ENCODE measurements at regions not wholly inside any gene's neighbourhood (a gene's known extent, or its start where the extent isn't known, plus 50 kb on each side); places are given as distances from the start of the nearest gene placed in this dataset.

- Histone ChIP-seq H3K36me3 (ENCODE audit: control insufficient read depth, insufficient read depth, low read length) (no peaks in the 10 kb centered on the region), H3K27me3 (ENCODE audit: control insufficient read depth, insufficient read depth, low read length) (no peaks in the 10 kb centered on the region), H3K4me3 (ENCODE audit: low read depth, low read length) (no peak overlapping the region)
- no peak for FAIRE-seq
- no peak for DNase-seq (ENCODE audit: low read depth)
- TF ChIP-seq CTCF (IDR thresholded peaks at IDR 0.05; ENCODE audit: insufficient read depth, low read length, severe bottlenecking), result no peak
Measured at GRCh38 chr18:64248836-64249235, 99.9 kb upstream of the LINC00305 start.

- Histone ChIP-seq H3K4me3 (ENCODE audit: low read depth, low read length) (no peak overlapping the region), H3K36me3 (ENCODE audit: control insufficient read depth, insufficient read depth, low read length) (no peaks in the 10 kb centered on the region), H3K27me3 (ENCODE audit: control insufficient read depth, insufficient read depth, low read length) (no peaks in the 10 kb centered on the region)
- FAIRE-seq (no peak), DNase-seq (ENCODE audit: low read depth) (peak; percentile 1)
- TF ChIP-seq CTCF (IDR thresholded peaks at IDR 0.05; ENCODE audit: insufficient read depth, low read length, severe bottlenecking), result no peak
Measured at GRCh38 chr18:64245126-64245861, 96.4 kb upstream of the LINC00305 start.

GRCh38 chr18:64244571-64244970, 95.7 kb upstream of the LINC00305 start:
- TF ChIP-seq CTCF (IDR thresholded peaks at IDR 0.05; ENCODE audit: insufficient read depth, low read length, severe bottlenecking), result no peak
- no peak overlapping the region for H3K4me3 ChIP-seq (ENCODE audit: low read depth, low read length)
- no peaks in the 10 kb centered on the region for H3K36me3 ChIP-seq (ENCODE audit: control insufficient read depth, insufficient read depth, low read length)
- no peaks in the 10 kb centered on the region for H3K27me3 ChIP-seq (ENCODE audit: control insufficient read depth, insufficient read depth, low read length)
- FAIRE-seq (peak; percentile 87), DNase-seq (ENCODE audit: low read depth) (no peak)

GRCh38 chr18:64240316-64240715, 91.4 kb upstream of the LINC00305 start:
- no peaks in the 10 kb centered on the region for H3K27me3 ChIP-seq (ENCODE audit: control insufficient read depth, insufficient read depth, low read length)
- no peak overlapping the region for H3K4me3 ChIP-seq (ENCODE audit: low read depth, low read length)
- FAIRE-seq, result no peak
- no peak for TF ChIP-seq CTCF (IDR thresholded peaks at IDR 0.05; ENCODE audit: insufficient read depth, low read length, severe bottlenecking)
- no peaks in the 10 kb centered on the region for H3K36me3 ChIP-seq (ENCODE audit: control insufficient read depth, insufficient read depth, low read length)
- no peak for DNase-seq (ENCODE audit: low read depth)

- DNase-seq (ENCODE audit: low read depth), result no peak
- no peak overlapping the region for H3K4me3 ChIP-seq (ENCODE audit: low read depth, low read length)
- H3K27me3 ChIP-seq (ENCODE audit: control insufficient read depth, insufficient read depth, low read length), result no peaks in the 10 kb centered on the region
- no peak for TF ChIP-seq CTCF (IDR thresholded peaks at IDR 0.05; ENCODE audit: insufficient read depth, low read length, severe bottlenecking)
- no peak for FAIRE-seq
- no peaks in the 10 kb centered on the region for H3K36me3 ChIP-seq (ENCODE audit: control insufficient read depth, insufficient read depth, low read length)
Measured at GRCh38 chr18:64238076-64238475, 89.2 kb upstream of the LINC00305 start.

GRCh38 chr18:64234321-64234720, 85.4 kb upstream of the LINC00305 start:
- Histone ChIP-seq H3K36me3 (ENCODE audit: control insufficient read depth, insufficient read depth, low read length) (no peaks in the 10 kb centered on the region), H3K4me3 (ENCODE audit: low read depth, low read length) (no peak overlapping the region), H3K27me3 (ENCODE audit: control insufficient read depth, insufficient read depth, low read length) (no peaks in the 10 kb centered on the region)
- TF ChIP-seq CTCF (IDR thresholded peaks at IDR 0.05; ENCODE audit: insufficient read depth, low read length, severe bottlenecking), result no peak
- no peak for FAIRE-seq
- no peak for DNase-seq (ENCODE audit: low read depth)

Measured in bronchial epithelial cell (primary cell).